BJ (cell line): ENCODE measurements at regions not wholly inside any gene's neighbourhood (a gene's known extent, or its start where the extent isn't known, plus 50 kb on each side); places are given as distances from the start of the nearest gene placed in this dataset.

Experiments used
- CTCF ChIA-PET: fragments of 350-600 bp; formaldehyde crosslinking; extraction: SDS; loops from one replicate; lab custom pipeline; 2021; ENCODE audit warnings: antibody characterized with exemption, inconsistent platforms; lab: Yijun Ruan, JAX
- POLR2A ChIA-PET: fragments of 300-600 bp; sonication (Branson Sonifier 250); formaldehyde crosslinking; extraction: SDS; loops from one replicate; lab custom pipeline; 2021; ENCODE audit warnings: antibody characterized with exemption; lab: Charles Lee
- DNase-seq: peaks from one replicate; pipeline ENCODE4 v3.0.0-alpha.2; 2011; ENCODE audit warnings: low read depth
- H3K27me3 ChIP-seq: 2 replicates; pipeline ENCODE4 v1.6.0; 2011; ENCODE audit warnings: low read length; ENCODE audit not compliant: control insufficient read depth, insufficient read depth
- H3K36me3 ChIP-seq: 2 replicates; pipeline ENCODE4 v1.5.1; 2011; ENCODE audit warnings: low read length; ENCODE audit not compliant: control insufficient read depth, insufficient read depth
- H3K4me3 ChIP-seq: 2 replicates; pipeline ENCODE4 v1.5.1; 2011; ENCODE audit warnings: low read depth, mild to moderate bottlenecking, control low read depth, low read length
- TF ChIP-seq, protein P1 (sequence below): IDR thresholded peaks from 2 replicates; pipeline ENCODE4 v1.5.1; 2011; ENCODE audit warnings: low read depth, mild to moderate bottlenecking, control low read depth, inconsistent platforms, low read length, moderate library complexity; ENCODE audit not compliant: insufficient read depth

DNA sequence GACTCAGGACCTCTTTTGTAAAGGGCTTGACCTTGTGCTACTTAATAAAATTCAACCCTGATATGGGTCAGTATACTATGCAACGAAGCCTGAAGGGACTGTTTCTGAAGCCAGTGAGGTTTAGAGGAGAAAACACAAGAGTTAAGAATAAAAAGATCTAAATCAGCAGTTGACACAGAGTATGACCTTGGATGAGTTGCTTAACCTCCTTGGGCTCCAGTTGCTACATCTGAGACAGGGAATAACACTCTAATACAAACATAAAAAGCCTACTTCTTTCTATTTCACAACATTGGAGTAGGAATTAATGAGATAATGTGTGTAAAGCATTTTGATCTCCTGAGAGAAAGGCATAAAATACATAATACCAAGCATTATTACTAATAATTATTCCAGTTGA, 882.4 kb upstream of the ADGRL2 start:
- no peak for DNase-seq
- ChIA-PET CTCF (no interaction called here), POLR2A (no interaction called here)
- TF ChIP-seq, protein P1, sequence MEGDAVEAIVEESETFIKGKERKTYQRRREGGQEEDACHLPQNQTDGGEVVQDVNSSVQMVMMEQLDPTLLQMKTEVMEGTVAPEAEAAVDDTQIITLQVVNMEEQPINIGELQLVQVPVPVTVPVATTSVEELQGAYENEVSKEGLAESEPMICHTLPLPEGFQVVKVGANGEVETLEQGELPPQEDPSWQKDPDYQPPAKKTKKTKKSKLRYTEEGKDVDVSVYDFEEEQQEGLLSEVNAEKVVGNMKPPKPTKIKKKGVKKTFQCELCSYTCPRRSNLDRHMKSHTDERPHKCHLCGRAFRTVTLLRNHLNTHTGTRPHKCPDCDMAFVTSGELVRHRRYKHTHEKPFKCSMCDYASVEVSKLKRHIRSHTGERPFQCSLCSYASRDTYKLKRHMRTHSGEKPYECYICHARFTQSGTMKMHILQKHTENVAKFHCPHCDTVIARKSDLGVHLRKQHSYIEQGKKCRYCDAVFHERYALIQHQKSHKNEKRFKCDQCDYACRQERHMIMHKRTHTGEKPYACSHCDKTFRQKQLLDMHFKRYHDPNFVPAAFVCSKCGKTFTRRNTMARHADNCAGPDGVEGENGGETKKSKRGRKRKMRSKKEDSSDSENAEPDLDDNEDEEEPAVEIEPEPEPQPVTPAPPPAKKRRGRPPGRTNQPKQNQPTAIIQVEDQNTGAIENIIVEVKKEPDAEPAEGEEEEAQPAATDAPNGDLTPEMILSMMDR: no peak
- no peaks in the 10 kb centered on the region for H3K27me3 ChIP-seq
- H3K36me3 ChIP-seq: no peaks in the 10 kb centered on the region
- H3K4me3 ChIP-seq: no peak overlapping the region

DNA sequence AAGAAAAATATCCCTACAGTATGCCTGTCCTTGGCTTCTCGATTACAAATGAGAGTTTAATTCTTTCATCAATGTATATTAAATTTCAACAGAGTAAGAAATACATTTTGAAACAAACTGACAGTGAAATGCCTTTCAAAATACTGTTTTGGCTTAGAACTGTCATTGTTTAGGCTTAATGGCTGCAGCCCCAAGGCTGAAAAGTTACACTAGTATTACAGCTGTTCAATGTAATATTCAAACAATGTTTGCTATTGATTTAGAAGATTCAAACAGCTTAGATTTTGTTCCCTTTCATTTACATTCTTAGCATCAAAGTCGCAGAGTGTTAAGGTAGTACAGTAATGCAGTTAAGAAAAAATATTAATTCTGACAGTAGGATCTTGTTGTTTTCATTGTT, 882.9 kb upstream of the ADGRL2 start:
- H3K4me3 ChIP-seq: no peak overlapping the region
- no peak for DNase-seq
- H3K36me3 ChIP-seq: no peaks in the 10 kb centered on the region
- ChIA-PET POLR2A (no interaction called here), CTCF (no interaction called here)
- TF ChIP-seq, protein P1: no peak
- H3K27me3 ChIP-seq: no peaks in the 10 kb centered on the region

DNA sequence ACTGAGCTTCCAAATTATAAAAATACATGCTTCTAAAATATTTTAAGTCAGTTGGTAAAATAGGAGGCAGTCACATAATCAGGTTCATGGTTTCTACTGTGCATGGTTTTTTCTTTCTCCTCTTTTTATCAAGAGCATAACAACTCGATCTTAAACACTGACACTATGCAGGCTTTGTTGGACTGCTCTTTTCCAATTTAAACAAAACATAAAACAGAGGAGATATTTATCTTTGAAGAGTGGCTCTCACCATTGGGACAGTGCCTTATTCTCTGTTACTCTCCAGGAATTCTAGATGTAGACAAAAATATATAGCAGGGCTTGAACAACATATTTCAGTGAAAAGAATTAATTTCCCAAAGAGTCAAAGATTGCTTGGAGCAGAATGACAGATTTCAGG, 883.5 kb upstream of the ADGRL2 start:
- POLR2A ChIA-PET: no interaction called here
- no peak for DNase-seq
- Histone ChIP-seq H3K27me3 (no peaks in the 10 kb centered on the region), H3K36me3 (no peaks in the 10 kb centered on the region), H3K4me3 (no peak overlapping the region)
- TF ChIP-seq, protein P1: no peak
- CTCF ChIA-PET: no interaction called here

DNA sequence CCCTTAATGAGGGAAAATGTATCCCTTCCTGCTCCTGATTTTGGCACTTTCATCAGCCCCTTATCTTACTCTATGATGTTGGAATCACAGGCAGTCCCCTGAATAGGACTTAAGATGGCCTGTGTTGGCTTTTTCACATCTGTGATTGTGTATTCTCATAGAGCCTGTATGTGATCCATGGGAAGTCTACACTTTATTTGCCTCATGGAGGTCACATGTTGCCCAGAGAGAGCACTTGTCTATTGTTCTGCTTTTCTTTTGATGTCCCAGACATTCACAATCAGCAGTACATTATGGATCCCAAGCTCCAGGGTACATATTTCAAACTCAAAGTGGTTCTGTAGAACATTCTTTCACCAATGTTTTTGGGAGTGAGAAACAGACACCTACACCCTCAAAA, 885.2 kb upstream of the ADGRL2 start:
- TF ChIP-seq, protein P1: no peak
- ChIA-PET CTCF (no interaction called here), POLR2A (no interaction called here)
- H3K4me3 ChIP-seq: no peak overlapping the region
- no peak for DNase-seq
- H3K27me3 ChIP-seq: no peaks in the 10 kb centered on the region
- H3K36me3 ChIP-seq: no peaks in the 10 kb centered on the region

DNA sequence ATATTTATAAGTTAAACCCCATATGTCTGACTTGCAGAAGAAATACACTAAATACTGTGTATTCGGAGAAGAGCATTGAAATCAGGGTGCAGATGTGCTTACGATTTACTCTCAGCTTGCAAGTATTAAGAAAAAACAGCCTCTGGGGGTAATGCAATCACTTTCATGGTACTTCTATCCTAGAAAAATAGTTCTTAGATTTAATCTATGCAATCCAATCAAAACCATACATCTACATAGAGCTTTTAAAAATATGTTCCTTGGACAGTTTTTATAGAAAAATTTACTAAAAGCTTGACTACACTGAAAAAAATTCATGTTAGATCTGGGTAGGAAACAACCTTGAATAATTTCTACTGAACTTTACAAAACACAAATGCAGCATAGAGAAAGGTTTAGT, 890.3 kb upstream of the ADGRL2 start:
- TF ChIP-seq, protein P1: no peak

More for the DNA sequence above, 890.3 kb upstream of the ADGRL2 start:
- no peaks in the 10 kb centered on the region for H3K27me3 ChIP-seq
- ChIA-PET POLR2A (no interaction called here), CTCF (interaction anchor here (0.9 kb wide), 1 partner anchor 21 kb away, joined by 3 read pairs; no protein-coding TSS in a partner anchor)
- no peaks in the 10 kb centered on the region for H3K36me3 ChIP-seq
- no peak for DNase-seq
- H3K4me3 ChIP-seq: no peak overlapping the region
